IMR-90 (cell line): ENCODE measurements at regions not wholly inside any gene's neighbourhood (a gene's known extent, or its start where the extent isn't known, plus 50 kb on each side); places are given as distances from the start of the nearest gene placed in this dataset.
"Not testable (repeated sequence)": the region's sequence is repeated elsewhere in the genome, so short reads cannot be mapped to it uniquely, and the experiment has no call there.

Experiments used
- ATAC-seq: fragments of 200-7000 bp; cut with Tn5 transposase; 2 replicates; pipeline ENCODE4 v1.9.1; 2020; ENCODE audit warnings: low read depth, mild to moderate bottlenecking, moderate library complexity
- BruUV-seq: library from RNA; stranded (reverse); fragments of 400-500 nt; replicated peaks from 2 replicates; lab custom pipeline; 2021; lab: Mats Ljungman, UMichigan
- CTCF ChIA-PET: fragments of 300-600 bp; formaldehyde crosslinking; extraction: SDS; loops from one replicate; lab custom pipeline; 2021; ENCODE audit warnings: antibody characterized with exemption; lab: Yijun Ruan, JAX
- POLR2A ChIA-PET: fragments of 300-600 bp; sonication (Branson Sonifier 250); formaldehyde crosslinking; loops from one replicate; lab custom pipeline; 2022; ENCODE audit warnings: antibody characterized with exemption; ENCODE audit not compliant: unreplicated experiment; lab: Charles Lee
- DNase-seq: peaks from one replicate; pipeline ENCODE4 v3.0.0; 2013
- H2AFZ ChIP-seq: replicated peaks from 2 replicates; pipeline ENCODE3; 2013; ENCODE audit warnings: low read length, mild to moderate bottlenecking; ENCODE audit not compliant: poor library complexity
- H2AK5ac ChIP-seq: 2 replicates; pipeline ENCODE4 v1.6.1; 2013; ENCODE audit warnings: low read depth, low read length, inconsistent platforms
- H2AK9ac ChIP-seq: replicated peaks from 2 replicates; pipeline ENCODE3; 2013; ENCODE audit warnings: mild to moderate bottlenecking, low read depth, low read length, moderate library complexity; ENCODE audit not compliant: poor library complexity
- H2BK120ac ChIP-seq: 2 replicates; pipeline ENCODE4 v1.6.1; 2013; ENCODE audit warnings: low read depth, low read length, inconsistent platforms
- H2BK15ac ChIP-seq: 3 replicates; pipeline ENCODE4 v1.6.1; 2013; ENCODE audit warnings: low read depth, low read length, inconsistent platforms
- H2BK20ac ChIP-seq: 2 replicates; pipeline ENCODE4 v1.6.1; 2013; ENCODE audit warnings: low read depth, mild to moderate bottlenecking, inconsistent platforms, low read length, moderate library complexity
- H2BK5ac ChIP-seq: 2 replicates; pipeline ENCODE4 v1.6.1; 2013; ENCODE audit warnings: mild to moderate bottlenecking, low read depth, low read length, inconsistent platforms; ENCODE audit not compliant: poor library complexity, severe bottlenecking
- H3K14ac ChIP-seq: replicated peaks from 2 replicates; pipeline ENCODE4 v1.6.1; 2013; ENCODE audit warnings: low read depth, low read length, inconsistent platforms
- H3K18ac ChIP-seq: 2 replicates; pipeline ENCODE4 v1.6.1; 2013; ENCODE audit warnings: low read depth, low read length, control low read depth
- H3K23ac ChIP-seq: 2 replicates; pipeline ENCODE4 v1.6.1; 2013; ENCODE audit warnings: low read depth, low read length, inconsistent platforms
- H3K27ac ChIP-seq: 2 replicates; pipeline ENCODE4 v1.5.1; 2013; ENCODE audit warnings: mild to moderate bottlenecking, control low read depth, low read length; ENCODE audit not compliant: insufficient read depth
- H3K27me3 ChIP-seq: 2 replicates; pipeline ENCODE4 v1.6.1; 2013; ENCODE audit warnings: low read length; ENCODE audit not compliant: control insufficient read depth, insufficient read depth
- H3K36me3 ChIP-seq: 2 replicates; pipeline ENCODE4 v1.6.1; 2013; ENCODE audit warnings: low read length, mixed read lengths; ENCODE audit not compliant: control insufficient read depth, insufficient read depth
- H3K4ac ChIP-seq: 2 replicates; pipeline ENCODE4 v1.6.1; 2013; ENCODE audit warnings: low read depth, low read length, inconsistent platforms
- H3K4me1 ChIP-seq: 2 replicates; pipeline ENCODE4 v1.6.1; 2013; ENCODE audit warnings: low read length, mixed read lengths; ENCODE audit not compliant: control insufficient read depth, insufficient read depth
- H3K4me2 ChIP-seq: 2 replicates; pipeline ENCODE4 v1.6.1; 2013; ENCODE audit warnings: low read depth, mild to moderate bottlenecking, control low read depth, low read length, moderate library complexity
- H3K4me3 ChIP-seq: 2 replicates; pipeline ENCODE4 v1.5.1; 2013; ENCODE audit warnings: low read depth, mild to moderate bottlenecking, control low read depth, low read length, moderate library complexity; ENCODE audit not compliant: insufficient read depth
- H3K56ac ChIP-seq: 2 replicates; pipeline ENCODE4 v1.6.1; 2013; ENCODE audit warnings: low read length, inconsistent platforms; ENCODE audit not compliant: insufficient read depth; ENCODE audit errors: extremely low read depth
- H3K79me1 ChIP-seq, 2 experiments: 2 replicates each; pipeline ENCODE4 v1.6.1; 2013; ENCODE audit warnings: low read length in 2 of 2, inconsistent platforms in 1 of 2, low read depth in 1 of 2
- H3K9ac ChIP-seq: 2 replicates; pipeline ENCODE4 v1.6.1; 2013; ENCODE audit warnings: low read depth, low read length, control low read depth
- H3K9me1 ChIP-seq: 2 replicates; pipeline ENCODE4 v1.6.1; 2013; ENCODE audit warnings: low read length, inconsistent platforms; ENCODE audit not compliant: insufficient read depth
- H3K9me3 ChIP-seq: 2 replicates; pipeline ENCODE4 v1.6.1; 2013; ENCODE audit warnings: low read length; ENCODE audit not compliant: control insufficient read depth, insufficient read depth
- H4K20me1 ChIP-seq: 2 replicates; pipeline ENCODE4 v1.6.1; 2013; ENCODE audit warnings: low read length, inconsistent platforms; ENCODE audit not compliant: insufficient read depth
- H4K5ac ChIP-seq: 2 replicates; pipeline ENCODE4 v1.6.1; 2013; ENCODE audit warnings: mild to moderate bottlenecking, low read depth, low read length, control low read depth
- H4K8ac ChIP-seq, 2 experiments: 2 replicates each; pipeline ENCODE4 v1.6.1; 2013; ENCODE audit warnings: low read depth in 2 of 2, low read length in 2 of 2, control low read depth in 1 of 2, inconsistent platforms in 1 of 2
- H4K91ac ChIP-seq: 2 replicates; pipeline ENCODE4 v1.6.1; 2013; ENCODE audit warnings: low read depth, low read length, inconsistent platforms; ENCODE audit not compliant: insufficient read depth
- WGBS, 2 experiments: methylation state at CpG; one replicate each; pipeline versions ENCODE4 v1.1.5 to v1.1.7; 2013; ENCODE audit warnings: missing lambda C conversion rate in 2 of 2; ENCODE audit not compliant: insufficient read length in 1 of 2; ENCODE audit errors: extremely low coverage in 2 of 2; 5-methylcytosine and 5-hydroxymethylcytosine counted together
- dilution Hi-C: fragments of 300-500 bp; cut with HindIII; formaldehyde crosslinking; loops from one replicate; pipeline ENCODE4 v1.14.3; 2018; ENCODE audit warnings: low sequenced_read_pairs; ENCODE audit not compliant: unreplicated experiment
- in situ Hi-C: fragments of 300-500 bp; cut with MboI; formaldehyde crosslinking; loops from 3 replicates; pipeline ENCODE4 v1.14.3; 2019; ENCODE audit warnings: low sequenced_read_pairs, inconsistent platforms, mixed read lengths
- intact Hi-C: fragments of 100-400 bp; cut with micrococcal nuclease; formaldehyde crosslinking; loops from 2 replicates; pipeline ENCODE4 v1.10.0; 2022

DNA sequence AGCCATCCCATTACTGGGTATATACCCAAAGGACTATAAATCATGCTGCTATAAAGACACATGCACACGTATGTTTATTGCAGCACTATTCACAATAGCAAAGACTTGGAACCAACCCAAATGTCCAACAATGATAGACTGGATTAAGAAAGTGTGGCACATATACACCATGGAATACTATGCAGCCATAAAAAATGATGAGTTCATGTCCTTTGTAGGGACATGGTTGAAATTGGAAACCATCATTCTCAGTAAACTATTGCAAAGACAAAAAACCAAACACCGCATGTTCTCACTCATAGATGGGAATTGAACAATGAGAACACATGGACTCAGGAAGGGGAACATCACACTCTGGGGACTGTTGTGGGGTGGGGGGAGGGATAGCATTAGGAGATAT lies 85.7 kb upstream of the PPP2R5C start:
- H3K9ac ChIP-seq, H2AK5ac ChIP-seq, H3K27ac ChIP-seq, CTCF ChIA-PET, H3K4me3 ChIP-seq, H2BK5ac ChIP-seq, H3K36me3 ChIP-seq, BruUV-seq, H3K4ac ChIP-seq, H2AFZ ChIP-seq, ATAC-seq, H2BK15ac ChIP-seq, dilution Hi-C loops, H3K23ac ChIP-seq, H3K4me1 ChIP-seq, H3K14ac ChIP-seq, POLR2A ChIA-PET, H3K9me3 ChIP-seq, H3K27me3 ChIP-seq, H4K5ac ChIP-seq, H3K56ac ChIP-seq, H4K20me1 ChIP-seq, in situ Hi-C loops, H3K9me1 ChIP-seq, H4K8ac ChIP-seq, H2AK9ac ChIP-seq, H3K79me1 ChIP-seq, H3K18ac ChIP-seq, H4K91ac ChIP-seq, DNase-seq, intact Hi-C loops, H2BK120ac ChIP-seq, H2BK20ac ChIP-seq, H3K4me2 ChIP-seq: not testable (repeated sequence)
- no CpG with 5 or more reads among the region's 2 CpGs for WGBS, 2 experiments

DNA sequence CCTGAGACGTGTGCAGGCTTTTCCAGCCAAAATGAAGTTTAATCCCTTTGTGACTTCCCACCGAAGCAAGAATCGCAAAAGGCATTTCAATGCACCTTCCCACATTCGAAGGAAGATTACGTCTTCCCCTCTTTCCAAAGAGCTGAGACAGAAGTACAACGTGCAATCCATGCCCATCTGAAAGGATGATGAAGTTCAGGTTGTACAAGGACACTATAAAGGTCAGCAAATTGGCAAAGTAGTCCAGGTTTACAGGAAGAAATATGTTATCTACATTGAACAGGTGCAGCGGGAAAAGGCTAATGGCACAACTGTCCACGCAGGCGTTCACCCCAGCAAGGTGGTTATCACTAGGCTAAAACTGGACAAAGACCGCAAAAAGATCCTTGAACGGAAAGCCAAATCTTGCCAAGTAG lies 83.6 kb upstream of the PPP2R5C start:
- H3K4me1 ChIP-seq, H2AK5ac ChIP-seq, H3K36me3 ChIP-seq, BruUV-seq, H3K27me3 ChIP-seq, H3K56ac ChIP-seq, CTCF ChIA-PET, H4K91ac ChIP-seq, H4K5ac ChIP-seq, H2BK5ac ChIP-seq, DNase-seq, H3K23ac ChIP-seq, in situ Hi-C loops, dilution Hi-C loops, ATAC-seq, H3K14ac ChIP-seq, H2BK15ac ChIP-seq, H4K20me1 ChIP-seq, H3K18ac ChIP-seq, H3K9ac ChIP-seq, H3K9me1 ChIP-seq, H3K4ac ChIP-seq, H2BK120ac ChIP-seq, intact Hi-C loops, H4K8ac ChIP-seq, H2AFZ ChIP-seq, H3K9me3 ChIP-seq, H3K4me2 ChIP-seq, H3K79me1 ChIP-seq, POLR2A ChIA-PET, H3K27ac ChIP-seq, H3K4me3 ChIP-seq, H2AK9ac ChIP-seq, H2BK20ac ChIP-seq: not testable (repeated sequence)
- 86% methylated on average over 3 of the region's 11 CpGs; no CpG with 5 or more reads in 1 of the 2 experiments for WGBS, 2 experiments
